GM21717 (cell line): ENCODE measurements at regions not wholly inside any gene's neighbourhood (a gene's known extent, or its start where the extent isn't known, plus 50 kb on each side); places are given as distances from the start of the nearest gene placed in this dataset.
"Not testable (repeated sequence)": the region's sequence is repeated elsewhere in the genome, so short reads cannot be mapped to it uniquely, and the experiment has no call there.

Source experiments
- ATAC-seq: cut with Tn5 transposase; IDR thresholded peaks from one replicate; pipeline ENCODE4 v1.9.1; 2021; ENCODE audit warnings: mild to moderate bottlenecking, moderate library complexity; ENCODE audit not compliant: unreplicated experiment

- no peak for ATAC-seq
These were observed 1781.7 kb upstream of the PCDH10 start for GRCh38 chr4:131367441-131367840.

- no peak for ATAC-seq
These were observed 1778.2 kb upstream of the PCDH10 start for GRCh38 chr4:131370846-131371245.

- ATAC-seq = no peak
These were observed 1768.0 kb upstream of the PCDH10 start for GRCh38 chr4:131381055-131381454.

GRCh38 chr4:131382839-131383238, 1766.3 kb upstream of the PCDH10 start:
- ATAC-seq = no peak

GRCh38 chr4:131388277-131388676, 1760.8 kb upstream of the PCDH10 start:
- ATAC-seq = no peak

- ATAC-seq = no peak
These were observed 1741.0 kb upstream of the PCDH10 start for GRCh38 chr4:131408102-131408501.

- ATAC-seq = no peak
These were observed 1737.7 kb upstream of the PCDH10 start for GRCh38 chr4:131411393-131411792.

- no peak for ATAC-seq
These were observed 1729.9 kb upstream of the PCDH10 start for GRCh38 chr4:131419147-131419546.

- ATAC-seq = no peak
These were observed 1722.9 kb upstream of the PCDH10 start for GRCh38 chr4:131426023-131426758.

GRCh38 chr4:131427000-131427399, 1722.1 kb upstream of the PCDH10 start:
- ATAC-seq = no peak

- ATAC-seq = no peak
These were observed 1718.8 kb upstream of the PCDH10 start for GRCh38 chr4:131430302-131430701.

- ATAC-seq = no peak
These were observed 1707.9 kb upstream of the PCDH10 start for GRCh38 chr4:131441004-131441688.

- ATAC-seq = no peak
These were observed 1701.2 kb upstream of the PCDH10 start for GRCh38 chr4:131447883-131448282.

- no peak for ATAC-seq
These were observed 1698.4 kb upstream of the PCDH10 start for GRCh38 chr4:131450572-131451209.

- ATAC-seq = peak; percentile 70
These were observed 1689.5 kb upstream of the PCDH10 start for GRCh38 chr4:131459430-131460101.

- no peak for ATAC-seq
These were observed 1678.7 kb upstream of the PCDH10 start for GRCh38 chr4:131470360-131470759.

GRCh38 chr4:131488772-131489171, 1660.3 kb upstream of the PCDH10 start:
- no peak for ATAC-seq

- not testable (repeated sequence) for ATAC-seq
These were observed 1652.9 kb upstream of the PCDH10 start for GRCh38 chr4:131496211-131496610.

- no peak for ATAC-seq
These were observed 1649.8 kb upstream of the PCDH10 start for GRCh38 chr4:131499141-131499873.

- no peak for ATAC-seq
These were observed 1639.6 kb upstream of the PCDH10 start for GRCh38 chr4:131509521-131509920.

GRCh38 chr4:131526686-131527085, 1622.4 kb upstream of the PCDH10 start:
- no peak for ATAC-seq
